T-cell (primary cell): ENCODE measurements at regions not wholly inside any gene's neighbourhood (a gene's known extent, or its start where the extent isn't known, plus 50 kb on each side); places are given as distances from the start of the nearest gene placed in this dataset.

Experiments
- ATAC-seq, 4 experiments: fragments of 200-7000 bp in 3 of 4; fragments of 150-1000 bp in 1 of 4; cut with Tn5 transposase; replicated peaks in 1 of 4; 1 replicate in 3 of 4; 2 replicates in 1 of 4; pipeline ENCODE4 v1.10.0; 2021; ENCODE audit warnings: moderate library complexity in 3 of 4, mild to moderate bottlenecking in 2 of 4, moderate number of reproducible peaks in 1 of 4
- CTCF ChIA-PET, 2 donors: fragments of 300-600 bp; sonication (Branson Sonifier 250); formaldehyde crosslinking; loops; one replicate each; lab custom pipeline; 2022; ENCODE audit warnings: antibody characterized with exemption in 2 of 2; lab: Charles Lee
- POLR2A ChIA-PET, 2 donors: fragments of 300-600 bp; sonication (Branson Sonifier 250); formaldehyde crosslinking; loops; one replicate each; lab custom pipeline; 2022; ENCODE audit warnings: antibody characterized with exemption in 2 of 2; lab: Charles Lee
- DNase-seq, 35 experiments: peaks; one replicate each; pipeline versions ENCODE4 v3.0.0 to v3.0.0-alpha.2; 2013 to 2023
- H3K27ac ChIP-seq: one replicate; pipeline ENCODE4 v1.5.1; 2013; ENCODE audit warnings: low read length
- H3K27me3 ChIP-seq, 2 experiments: replicated peaks in 1 of 2; 1 replicate in 1 of 2; 2 replicates in 1 of 2; pipeline versions ENCODE4 v1.6.1 to v1.7.0; 2013; ENCODE audit warnings: low read length in 1 of 2, mixed read lengths in 1 of 2; ENCODE audit not compliant: control insufficient read depth in 2 of 2, insufficient read depth in 2 of 2; ENCODE audit errors: extremely low read depth in 1 of 2
- H3K36me3 ChIP-seq, 2 donors: 1 replicate in 1 of 2; 2 replicates in 1 of 2; pipeline versions ENCODE4 v1.6.1 to v1.7.0; 2013; ENCODE audit warnings: low read length in 1 of 2; ENCODE audit not compliant: control insufficient read depth in 2 of 2, insufficient read depth in 1 of 2; ENCODE audit errors: extremely low read depth in 1 of 2
- H3K4me1 ChIP-seq, 2 experiments: 1 replicate in 1 of 2; 2 replicates in 1 of 2; pipeline versions ENCODE4 v1.6.1 to v1.7.0; 2013; ENCODE audit warnings: low read length in 2 of 2, mixed read lengths in 1 of 2; ENCODE audit not compliant: insufficient read depth in 2 of 2, control insufficient read depth in 1 of 2; ENCODE audit errors: extremely low read depth in 1 of 2
- H3K4me3 ChIP-seq, 2 donors: 1 replicate in 1 of 2; 2 replicates in 1 of 2; pipeline versions ENCODE4 v1.5.1 to v1.7.0; 2013; ENCODE audit warnings: mild to moderate bottlenecking in 2 of 2, low read length in 1 of 2, moderate library complexity in 1 of 2; ENCODE audit not compliant: control insufficient read depth in 1 of 2; ENCODE audit errors: extremely low read depth in 1 of 2
- H3K9me3 ChIP-seq: 2 replicates; pipeline ENCODE4 v1.7.0; 2013
- H3K27ac Mint-ChIP-seq, 2 donors: one replicate each; pipeline ENCODE4 v1.8.0; 2020 to 2021; ENCODE audit warnings: mild to moderate bottlenecking in 2 of 2, mixed read lengths in 2 of 2
- H3K27me3 Mint-ChIP-seq, 2 donors: one replicate each; pipeline ENCODE4 v1.8.0; 2021 to 2022; ENCODE audit warnings: mixed read lengths in 2 of 2
- H3K36me3 Mint-ChIP-seq: one replicate; pipeline ENCODE4 v1.8.0; 2021; ENCODE audit warnings: mixed read lengths
- H3K4me1 Mint-ChIP-seq, 3 donors: one replicate each; pipeline ENCODE4 v1.8.0; 2020 to 2022; ENCODE audit warnings: mixed read lengths in 3 of 3, mild to moderate bottlenecking in 1 of 3
- H3K4me3 Mint-ChIP-seq, 3 donors: one replicate each; pipeline ENCODE4 v1.8.0; 2020 to 2022; ENCODE audit warnings: mild to moderate bottlenecking in 3 of 3, mixed read lengths in 3 of 3, moderate library complexity in 3 of 3
- H3K9me3 Mint-ChIP-seq, 3 donors: one replicate each; pipeline ENCODE4 v1.8.0; 2020 to 2022; ENCODE audit warnings: mixed read lengths in 3 of 3
- WGBS: methylation state at CpG from one replicate; pipeline ENCODE4 v1.1.5; 2013; ENCODE audit warnings: missing lambda C conversion rate; ENCODE audit not compliant: insufficient coverage; 5-methylcytosine and 5-hydroxymethylcytosine counted together

DNA sequence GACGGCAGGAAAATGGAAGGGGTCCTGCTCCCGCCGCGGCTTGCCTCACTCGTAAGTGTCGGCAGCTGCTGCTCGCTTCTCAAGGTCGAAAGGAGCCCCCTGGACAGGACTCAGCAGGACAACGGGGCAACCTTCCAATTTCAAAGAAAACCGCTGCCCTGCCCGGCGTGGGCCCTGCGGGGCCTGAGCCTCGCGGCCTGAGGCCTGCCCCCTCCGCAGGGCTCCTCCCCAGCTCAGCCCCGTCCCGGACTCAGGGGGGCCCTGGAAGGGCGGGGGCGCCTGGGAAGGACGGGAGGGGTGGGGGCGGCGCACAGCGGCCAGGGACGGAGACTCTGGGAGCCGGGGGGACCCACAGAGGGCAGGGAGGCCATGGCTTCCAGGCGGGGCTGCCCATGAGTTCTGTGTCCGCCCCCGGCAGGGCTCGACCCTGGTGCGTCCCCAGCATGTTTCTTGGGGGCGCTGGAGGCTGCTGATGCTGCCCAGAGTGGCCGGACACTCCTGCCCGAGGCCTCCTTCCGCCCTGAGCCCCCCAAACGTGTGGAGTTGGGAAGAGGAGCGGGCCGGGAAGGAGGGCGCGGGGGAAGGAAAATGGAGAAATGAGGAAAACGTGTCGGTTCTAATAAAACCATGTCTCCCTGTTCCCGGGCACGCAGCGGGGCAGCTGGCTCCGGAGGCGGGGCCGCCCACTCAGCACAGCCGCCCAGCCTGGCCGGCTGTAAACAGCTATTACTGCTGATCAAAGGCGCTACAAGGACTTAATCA lies 114.6 kb downstream of the DLL1 start:
- Histone ChIP-seq H3K4me3 (no peak overlapping the region), H3K4me1 (no peaks in the 10 kb centered on the region), H3K36me3 (no peaks in the 10 kb centered on the region), H3K27me3 (peaks cover 0 to 36% of the 10 kb centered on the region in 2 experiments), H3K9me3 (no peaks in the 10 kb centered on the region), H3K27ac (no peak overlapping the region)
- ATAC-seq = no peak
- DNase-seq = peak in 2 of 35 experiments; percentile 3 to 21
- ChIA-PET CTCF (no interaction called here), POLR2A (no interaction called here)
- H3K9me3 Mint-ChIP-seq = no peaks in the 10 kb centered on the region
- no peak overlapping the region for H3K4me3 Mint-ChIP-seq
- no peak overlapping the region for H3K27ac Mint-ChIP-seq
- H3K27me3 Mint-ChIP-seq = peaks cover 0 to 14% of the 10 kb centered on the region in 2 donors
- H3K4me1 Mint-ChIP-seq = no peaks in the 10 kb centered on the region
- no peaks in the 10 kb centered on the region for H3K36me3 Mint-ChIP-seq
- WGBS = 98% methylated on average over 42 of the region's 51 CpGs

DNA sequence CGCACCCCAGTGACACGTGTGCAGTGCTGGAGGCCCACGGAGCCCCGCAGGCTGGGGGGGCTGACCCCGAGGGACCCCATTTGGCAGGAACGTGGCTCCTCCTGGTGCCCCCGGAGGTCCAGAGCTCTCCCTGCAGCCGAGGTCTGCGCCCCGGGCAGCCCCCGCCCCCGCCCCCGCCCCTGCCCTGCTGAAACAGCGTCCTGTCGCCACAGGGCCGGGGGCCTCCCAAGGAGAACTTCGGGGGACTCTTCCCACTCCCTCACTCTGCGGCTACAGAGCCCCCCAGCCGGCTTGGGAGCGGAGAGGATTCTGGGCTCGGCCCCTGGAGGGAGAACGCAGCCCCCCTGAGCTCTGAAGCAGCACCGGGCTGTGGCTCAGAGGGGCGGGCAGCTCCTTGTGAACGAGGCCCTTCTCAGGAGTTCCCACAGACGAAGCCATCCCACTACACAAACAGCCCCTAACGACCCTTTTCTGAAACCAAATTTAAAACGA lies 115.2 kb downstream of the DLL1 start:
- H3K9me3 Mint-ChIP-seq = no peaks in the 10 kb centered on the region

DNA sequence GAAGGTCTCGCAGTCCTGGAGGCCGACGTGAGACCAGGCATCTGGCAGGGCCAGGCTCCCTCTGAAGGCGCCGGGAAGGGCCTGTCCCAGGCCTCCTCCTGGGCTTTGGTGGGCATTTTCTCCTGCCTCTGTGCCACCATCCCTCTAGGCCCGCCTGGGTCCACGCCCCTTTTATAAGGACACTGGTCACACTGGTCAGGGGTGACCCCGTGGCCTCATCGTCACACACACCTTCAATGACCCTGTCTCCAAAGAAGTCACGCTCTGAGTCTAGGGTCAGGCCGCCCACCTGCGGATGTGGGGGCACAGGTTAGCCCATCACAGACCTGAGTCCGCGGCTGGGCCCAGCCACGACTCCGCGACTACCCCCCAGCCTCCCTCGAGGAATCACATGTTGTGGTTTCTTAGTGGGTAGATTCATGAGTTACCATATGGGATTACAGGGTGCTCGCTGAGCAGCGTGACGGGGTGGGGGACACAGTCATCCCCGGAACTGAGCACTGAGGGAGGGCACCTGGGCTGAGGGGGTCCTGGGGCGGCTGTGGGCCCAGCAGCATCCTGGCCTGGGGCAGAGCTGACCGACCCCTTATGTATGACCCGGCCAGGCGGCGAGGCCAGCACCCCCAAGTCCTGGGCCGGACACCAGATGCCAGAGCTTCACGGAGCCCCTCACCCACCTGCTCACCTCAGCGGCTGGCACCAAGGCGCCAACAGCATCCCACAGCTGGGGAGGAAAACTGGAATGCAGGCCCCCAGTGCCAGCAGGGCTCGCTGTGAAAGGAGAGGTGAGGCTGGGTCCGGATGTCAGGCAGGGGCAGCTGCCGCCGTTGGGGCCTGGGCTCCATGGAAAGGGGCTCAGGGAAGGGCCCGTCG lies 115.9 kb downstream of the DLL1 start:
- H3K4me3 Mint-ChIP-seq = no peak overlapping the region
- no peak overlapping the region for H3K4me3 ChIP-seq
- H3K36me3 ChIP-seq = no peaks in the 10 kb centered on the region
- no peaks in the 10 kb centered on the region for H3K36me3 Mint-ChIP-seq
- no peak for ATAC-seq
- H3K9me3 ChIP-seq = no peaks in the 10 kb centered on the region
- H3K27me3 Mint-ChIP-seq = peaks cover 0 to 14% of the 10 kb centered on the region in 2 donors
- no peaks in the 10 kb centered on the region for H3K4me1 Mint-ChIP-seq
- no peaks in the 10 kb centered on the region for H3K9me3 Mint-ChIP-seq
- peaks cover 0 to 37% of the 10 kb centered on the region in 2 experiments for H3K27me3 ChIP-seq
- no peaks in the 10 kb centered on the region for H3K4me1 ChIP-seq
- POLR2A ChIA-PET = no interaction called here
- CTCF ChIA-PET = no interaction called here
- H3K27ac ChIP-seq = no peak overlapping the region
- 91% methylated on average over 22 of the region's 37 CpGs for WGBS
- H3K27ac Mint-ChIP-seq = no peak overlapping the region
- DNase-seq = peak in 2 of 35 experiments; percentile 7 to 23

More for the DNA sequence above, 115.2 kb downstream of the DLL1 start:
- Histone ChIP-seq H3K4me1 (no peaks in the 10 kb centered on the region), H3K36me3 (no peaks in the 10 kb centered on the region), H3K9me3 (no peaks in the 10 kb centered on the region), H3K27ac (no peak overlapping the region), H3K4me3 (no peak overlapping the region), H3K27me3 (peaks cover 0 to 33% of the 10 kb centered on the region in 2 experiments)
- Mint-ChIP-seq H3K4me1 (no peaks in the 10 kb centered on the region), H3K4me3 (no peak overlapping the region), H3K36me3 (no peaks in the 10 kb centered on the region), H3K27me3 (peaks cover 0 to 14% of the 10 kb centered on the region in 2 donors), H3K27ac (no peak overlapping the region)
- WGBS = 93% methylated on average over 19 of the region's 28 CpGs
- ChIA-PET CTCF (no interaction called here), POLR2A (no interaction called here)
- no peak for ATAC-seq
- peak in 2 of 35 experiments; percentile 4 to 22 for DNase-seq

DNA sequence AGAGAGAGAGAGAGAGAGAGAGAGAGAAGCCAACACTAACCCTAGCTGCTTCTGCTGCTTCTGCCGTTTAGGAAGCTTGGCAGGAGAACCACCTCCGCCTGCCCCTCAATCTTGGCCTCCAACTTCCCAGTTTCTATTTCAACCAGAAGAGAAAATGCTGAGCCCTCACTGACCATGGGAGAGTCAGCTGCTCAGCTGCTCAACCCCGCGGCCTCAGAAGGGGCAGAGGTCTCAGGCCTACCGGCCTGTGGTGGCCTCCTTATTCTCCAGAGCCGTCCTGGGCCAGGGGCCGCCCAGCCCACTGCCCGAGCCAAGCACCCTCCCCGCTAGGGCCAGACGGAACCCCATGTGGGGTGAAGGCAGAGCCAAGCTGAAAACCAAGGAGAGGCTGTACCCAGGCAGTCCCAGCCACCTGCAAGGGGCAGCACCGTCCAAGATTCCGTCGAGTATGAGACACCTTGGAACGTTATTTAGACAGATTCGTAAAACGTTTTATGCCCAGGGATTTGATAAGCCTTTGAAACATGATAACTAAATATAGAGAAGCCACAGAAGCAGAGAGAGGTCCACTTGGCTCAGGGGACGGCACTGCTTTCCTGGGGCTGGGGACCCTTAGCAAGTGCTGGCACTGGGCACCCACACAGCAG lies 116.6 kb downstream of the DLL1 start:
- peaks cover 0 to 43% of the 10 kb centered on the region in 2 experiments for H3K27me3 ChIP-seq
- no peak overlapping the region for H3K27ac Mint-ChIP-seq
- H3K4me3 Mint-ChIP-seq = no peak overlapping the region
- no peak overlapping the region for H3K27ac ChIP-seq
- H3K36me3 ChIP-seq = no peaks in the 10 kb centered on the region
- H3K4me3 ChIP-seq = no peak overlapping the region
- DNase-seq (peak in 1 of 35 experiments; percentile 11), ATAC-seq (no peak)
- H3K36me3 Mint-ChIP-seq = no peaks in the 10 kb centered on the region
- no peaks in the 10 kb centered on the region for H3K4me1 Mint-ChIP-seq
- H3K9me3 Mint-ChIP-seq = no peaks in the 10 kb centered on the region
- H3K27me3 Mint-ChIP-seq = peaks cover 0 to 14% of the 10 kb centered on the region in 2 donors
- no peaks in the 10 kb centered on the region for H3K9me3 ChIP-seq
- POLR2A ChIA-PET = no interaction called here
- 96% methylated on average over 13 of the region's 17 CpGs for WGBS
- H3K4me1 ChIP-seq = no peaks in the 10 kb centered on the region
- CTCF ChIA-PET = no interaction called here

DNA sequence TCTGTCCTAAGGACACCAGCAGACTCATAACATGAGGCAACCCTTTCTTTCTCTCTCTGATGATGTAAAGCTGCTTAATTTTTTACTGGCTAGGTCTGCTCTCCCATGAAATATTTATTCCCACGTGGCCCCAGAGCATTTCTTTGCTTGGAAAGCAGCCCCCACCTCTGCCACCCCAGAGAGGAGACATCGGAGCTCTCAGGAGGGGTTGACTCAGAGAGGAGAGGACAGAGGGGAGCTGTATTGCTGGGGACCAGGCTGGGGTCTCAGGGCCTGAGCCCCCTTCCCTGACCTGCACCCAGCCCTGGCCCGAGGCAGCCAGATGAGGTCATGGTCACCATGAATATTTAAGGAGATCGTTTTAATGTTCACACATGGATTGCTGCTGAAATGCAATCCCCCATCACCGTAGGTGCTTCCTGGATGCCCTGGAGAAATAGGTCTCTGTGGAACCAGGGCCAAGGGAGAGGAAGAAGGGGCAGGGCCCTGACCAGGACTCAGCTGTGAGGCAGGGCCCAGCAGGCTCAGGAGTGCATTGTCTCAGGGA lies 117.5 kb downstream of the DLL1 start:
- no peak overlapping the region for H3K27ac ChIP-seq
- no peaks in the 10 kb centered on the region for H3K9me3 ChIP-seq
- Mint-ChIP-seq H3K4me1 (no peaks in the 10 kb centered on the region), H3K27ac (no peak overlapping the region), H3K36me3 (no peaks in the 10 kb centered on the region), H3K9me3 (no peaks in the 10 kb centered on the region), H3K27me3 (peaks cover 0 to 14% of the 10 kb centered on the region in 2 donors), H3K4me3 (no peak overlapping the region)
- ChIA-PET POLR2A (interaction anchor here in 1 of 2 donors (0.6 kb wide), 1 partner anchor 28 kb away, joined by 3 read pairs; no protein-coding TSS in a partner anchor), CTCF (no interaction called here)
- DNase-seq (peak in 1 of 35 experiments; percentile 6), ATAC-seq (no peak)
- H3K27me3 ChIP-seq = peaks cover 0 to 43% of the 10 kb centered on the region in 2 experiments
- 86% methylated on average over 2 of the region's 5 CpGs for WGBS
- no peak overlapping the region for H3K4me3 ChIP-seq
- H3K4me1 ChIP-seq = no peaks in the 10 kb centered on the region
- no peaks in the 10 kb centered on the region for H3K36me3 ChIP-seq

DNA sequence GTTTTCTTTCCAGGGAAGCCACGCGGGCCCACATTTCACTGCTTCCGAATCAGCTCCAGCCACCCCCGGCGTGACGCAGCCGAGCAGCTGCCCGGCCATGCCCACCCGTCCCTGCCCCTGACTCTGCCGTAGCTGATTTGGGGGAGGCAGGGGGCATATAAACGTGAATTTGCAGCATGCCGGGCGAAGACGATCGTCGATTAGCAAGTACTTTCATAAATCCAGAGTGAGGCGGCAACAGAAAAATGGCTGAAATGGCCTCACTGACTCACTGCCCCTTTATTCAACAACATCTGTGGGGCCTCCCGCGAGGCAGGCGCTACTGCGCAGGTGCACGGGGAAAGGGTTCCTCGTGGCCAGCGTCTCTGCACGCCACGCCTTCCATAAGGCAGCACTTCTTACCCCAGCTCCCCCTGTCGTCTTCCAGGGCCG lies 118.0 kb downstream of the DLL1 start:
- Mint-ChIP-seq H3K27ac (no peak overlapping the region), H3K4me1 (no peaks in the 10 kb centered on the region), H3K4me3 (no peak overlapping the region), H3K9me3 (no peaks in the 10 kb centered on the region), H3K27me3 (peaks cover 0 to 14% of the 10 kb centered on the region in 2 donors), H3K36me3 (no peaks in the 10 kb centered on the region)
- ATAC-seq (no peak), DNase-seq (peak in 2 of 35 experiments; percentile 1 to 8)
- Histone ChIP-seq H3K27ac (no peak overlapping the region), H3K9me3 (no peaks in the 10 kb centered on the region), H3K36me3 (no peaks in the 10 kb centered on the region), H3K4me1 (no peaks in the 10 kb centered on the region), H3K4me3 (no peak overlapping the region), H3K27me3 (peaks cover 0 to 42% of the 10 kb centered on the region in 2 experiments)
- WGBS = 94% methylated on average over 26 of the region's 28 CpGs
- ChIA-PET CTCF (no interaction called here), POLR2A (no interaction called here)
